ENCODE measurements at regions not wholly inside any gene's neighbourhood (a gene's known extent, or its start where the extent isn't known, plus 50 kb on each side); places are given as distances from the start of the nearest gene placed in this dataset.
A peak's percentile ranks its signal among the peaks of the same experiment; 100 is the strongest.
"Not testable (repeated sequence)": the region's sequence is repeated elsewhere in the genome, so short reads cannot be mapped to it uniquely, and the experiment has no call there.

DNA sequence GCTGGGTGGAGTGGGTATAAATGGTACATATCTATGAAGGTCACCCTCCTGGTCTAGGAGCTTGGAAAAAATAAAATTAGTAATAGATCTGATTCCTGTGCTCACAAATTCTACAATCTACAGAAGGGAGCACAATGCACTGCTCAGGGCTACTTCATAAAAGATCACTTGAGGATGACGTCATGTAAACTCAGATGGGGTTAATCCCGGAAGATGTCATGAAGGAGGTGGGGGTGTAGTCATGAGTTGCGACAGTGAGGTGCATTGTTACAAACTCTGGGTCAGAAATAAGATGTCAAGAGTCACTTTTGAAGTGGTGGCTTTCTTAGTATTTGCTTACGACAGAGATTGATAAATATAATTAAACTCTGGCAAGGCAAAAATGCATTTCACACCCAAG, 68.2 kb downstream of the LHX9 start:
- DNase-seq (ENCODE audit: low read depth), result no peak

DNA sequence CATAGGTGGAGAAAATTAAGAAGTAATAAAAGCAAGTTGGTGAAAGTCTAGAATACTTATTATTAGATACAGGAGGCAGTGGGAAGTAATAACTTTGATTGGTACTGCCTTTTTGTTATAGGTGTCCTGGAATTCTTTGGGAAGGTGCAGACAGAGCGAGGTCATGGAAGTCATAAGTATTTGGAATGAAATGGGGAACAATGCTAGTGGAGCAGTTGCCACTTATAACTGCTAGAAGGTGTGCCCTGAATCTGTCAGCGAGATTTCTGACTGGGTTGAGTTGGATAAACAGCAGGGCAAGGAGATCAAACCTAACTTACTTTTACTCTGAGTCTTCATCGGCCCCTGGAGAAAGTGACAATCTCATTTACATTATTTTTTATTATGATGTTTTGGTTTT, 69.6 kb downstream of the LHX9 start:
- DNase-seq (ENCODE audit: low read depth), result no peak

DNA sequence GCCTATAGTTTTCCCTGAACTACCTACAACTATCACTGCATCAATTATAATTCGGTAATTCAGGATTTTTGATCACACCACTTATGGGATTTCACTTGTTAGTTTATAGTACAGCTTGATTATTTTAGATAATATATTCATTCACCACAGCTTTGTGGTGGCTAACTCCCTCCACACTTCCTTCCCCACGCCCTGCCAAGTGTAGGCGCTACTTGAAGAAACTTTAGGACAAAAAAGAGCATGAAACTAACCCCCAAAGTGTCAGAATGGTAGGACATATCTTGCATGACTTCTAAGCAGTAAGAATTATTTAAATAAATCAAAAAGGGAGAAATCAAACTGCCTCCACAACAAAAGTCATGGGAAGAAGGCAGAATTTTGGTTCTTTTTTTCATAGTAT, 70.1 kb downstream of the LHX9 start:
- no peak for DNase-seq (ENCODE audit: low read depth)

GRCh38 chr1:197988581-197988980, 71.4 kb downstream of the LHX9 start:
- DNase-seq (ENCODE audit: low read depth), result not testable (repeated sequence)

- no peak for DNase-seq (ENCODE audit: low read depth)
Measured at GRCh38 chr1:197989058-197989457, 71.9 kb downstream of the LHX9 start.

GRCh38 chr1:197991594-197991993, 74.4 kb downstream of the LHX9 start:
- no peak for DNase-seq (ENCODE audit: low read depth)

DNA sequence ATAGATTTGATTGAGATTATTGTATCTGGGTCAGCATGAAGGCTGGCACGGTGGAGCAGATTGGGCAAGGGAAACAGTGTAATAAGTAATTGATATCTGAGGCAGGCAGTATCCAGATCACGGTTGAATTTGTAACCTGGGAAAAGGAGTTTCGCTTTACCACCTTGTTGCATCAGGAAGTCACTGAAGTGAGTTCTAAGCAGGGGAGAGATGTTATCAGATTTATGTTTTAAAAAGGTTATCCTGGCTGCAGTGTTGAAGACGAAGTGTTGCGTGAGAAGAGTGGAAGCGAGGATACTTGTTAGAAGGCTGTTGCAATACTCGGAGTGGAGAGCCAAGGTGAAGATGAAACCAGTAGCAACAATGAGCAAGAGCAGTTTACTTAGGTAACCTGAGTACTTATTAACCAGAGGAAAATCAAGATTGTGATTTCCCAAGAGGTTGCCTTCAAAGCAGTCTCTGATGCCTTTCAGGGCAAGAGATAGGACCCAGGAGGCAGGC, 77.8 kb downstream of the LHX9 start:
- DNase-seq (ENCODE audit: low read depth), result no peak

- no peak for DNase-seq (ENCODE audit: low read depth)
Measured at GRCh38 chr1:197995408-197996258, 78.5 kb downstream of the LHX9 start.

DNA sequence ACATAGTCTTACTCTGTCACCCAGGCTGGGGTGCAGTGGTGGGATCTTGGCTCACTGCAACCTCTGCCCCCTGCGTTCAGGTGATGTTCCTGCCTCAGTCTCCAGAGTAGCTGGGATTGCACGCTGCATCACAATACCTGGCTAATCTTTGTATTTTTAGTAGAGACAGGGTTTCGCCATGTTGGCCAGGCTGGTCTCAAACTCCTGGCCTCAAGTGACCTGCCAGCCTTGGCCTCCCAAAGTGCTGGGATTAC, 79.0 kb downstream of the LHX9 start:
- not testable (repeated sequence) for DNase-seq (ENCODE audit: low read depth)

DNA sequence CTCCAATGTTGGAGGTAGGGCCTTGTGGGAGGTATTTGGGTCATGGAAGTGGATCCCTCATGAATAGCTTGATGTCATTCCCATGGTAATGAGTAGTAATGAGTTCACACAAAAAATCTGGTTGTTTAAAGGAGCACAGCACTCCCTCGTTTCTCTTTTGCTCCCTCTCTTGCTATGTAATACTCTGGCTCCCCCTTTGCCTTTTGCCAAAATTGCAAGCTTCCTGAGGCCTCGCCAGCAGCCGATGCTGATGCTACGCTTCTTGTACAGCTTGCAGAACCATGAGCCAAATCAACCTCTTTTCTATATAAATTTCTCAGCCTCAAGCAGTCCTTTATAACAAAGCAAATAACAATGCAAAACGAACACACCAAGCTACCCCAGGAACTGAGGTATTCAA, 80.9 kb downstream of the LHX9 start:
- no peak for DNase-seq (ENCODE audit: low read depth)

DNA sequence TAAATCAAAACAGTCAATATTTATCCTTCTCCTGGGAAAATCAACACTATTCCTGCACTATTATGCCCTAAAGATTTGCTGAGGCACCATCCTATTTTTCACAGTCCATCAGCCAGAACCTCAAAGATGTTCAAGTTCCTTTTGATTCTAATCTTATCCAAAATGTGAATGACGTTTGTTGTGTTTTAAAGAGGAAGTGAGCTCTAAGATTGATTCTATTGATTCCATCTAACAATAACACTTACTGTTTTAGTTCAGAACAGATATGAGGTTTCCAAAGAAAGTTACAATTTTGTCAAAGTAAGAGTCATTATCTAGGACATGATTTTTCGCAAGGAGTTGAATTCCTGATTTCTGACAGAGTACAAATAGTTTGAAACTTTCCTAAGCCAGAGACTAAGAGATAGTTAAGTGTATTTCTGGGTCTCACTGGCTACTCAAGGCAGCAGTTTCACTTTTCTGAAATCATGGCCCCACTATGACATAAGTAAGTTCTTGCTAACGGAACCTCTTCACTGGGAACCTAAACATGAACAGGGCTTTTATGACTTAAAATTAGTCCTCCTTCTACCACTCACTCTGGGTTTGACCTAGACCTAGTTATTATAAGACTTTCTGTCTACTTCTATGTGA, 84.7 kb downstream of the LHX9 start:
- no peak for DNase-seq (ENCODE audit: low read depth)

- DNase-seq (ENCODE audit: low read depth), result no peak
Measured at GRCh38 chr1:198003468-198003867, 86.3 kb downstream of the LHX9 start.

DNA sequence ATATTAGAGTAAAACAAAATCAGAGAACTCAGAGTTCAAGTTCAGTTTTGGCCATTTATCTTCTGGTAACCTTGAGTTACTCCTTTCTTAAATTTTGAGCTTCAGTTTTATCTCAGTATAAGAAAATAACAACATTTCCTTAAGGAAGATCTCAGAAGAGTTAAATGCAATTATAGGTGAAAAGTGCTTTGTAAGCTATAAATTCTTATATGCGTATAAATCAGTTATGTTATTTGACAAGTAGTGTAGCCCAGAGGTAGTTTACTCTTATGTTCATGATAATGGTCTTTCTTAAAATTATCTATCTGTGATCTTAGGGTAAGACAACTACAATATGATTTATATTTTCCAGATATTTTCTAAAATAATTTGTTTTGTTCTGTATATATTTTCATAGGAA, 89.8 kb downstream of the LHX9 start:
- no peak for DNase-seq (ENCODE audit: low read depth)

DNA sequence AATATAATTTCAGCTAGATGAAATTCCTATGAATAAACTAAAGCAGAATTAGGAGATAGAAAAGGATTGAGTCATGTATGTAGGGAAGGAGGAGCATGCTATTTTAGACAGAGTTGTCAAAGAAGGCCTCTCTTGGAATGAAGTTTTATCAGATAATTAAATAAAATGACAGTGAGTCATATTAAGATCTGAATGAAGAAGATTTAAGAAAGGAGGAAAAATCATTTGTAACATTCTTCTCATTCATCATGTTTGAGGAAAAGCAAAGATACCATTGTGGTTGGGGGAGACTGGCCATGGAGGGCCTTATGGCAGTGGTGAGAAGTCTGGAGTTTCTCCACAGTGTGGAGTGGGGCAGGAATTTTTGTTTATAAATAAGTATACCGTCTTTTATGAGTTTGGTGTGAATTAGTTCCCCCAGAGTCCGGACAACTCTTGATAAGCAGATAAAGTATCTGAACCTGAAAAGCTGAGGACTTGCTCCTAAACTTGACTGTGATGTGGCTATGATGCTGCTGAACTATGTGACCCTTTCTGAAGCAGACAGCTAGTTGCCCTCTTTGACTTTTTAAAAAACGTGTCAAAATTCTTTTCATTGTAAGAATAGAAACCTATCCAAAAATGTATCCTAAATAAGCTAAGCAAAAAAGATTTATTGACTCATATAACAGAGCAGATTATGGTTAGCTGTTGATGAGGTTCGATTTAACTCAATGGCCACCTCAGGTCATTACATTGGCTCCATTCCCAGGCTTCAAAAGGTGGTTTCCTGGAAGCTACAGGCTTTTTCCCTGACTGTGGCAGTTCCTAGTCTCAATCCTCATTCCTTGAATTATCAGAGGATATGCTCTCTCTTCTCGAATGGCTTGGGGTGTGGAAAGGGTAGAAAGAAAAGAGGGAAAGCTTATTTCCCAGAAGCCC, 90.8 kb downstream of the LHX9 start:
- DNase-seq (ENCODE audit: low read depth), result no peak

DNA sequence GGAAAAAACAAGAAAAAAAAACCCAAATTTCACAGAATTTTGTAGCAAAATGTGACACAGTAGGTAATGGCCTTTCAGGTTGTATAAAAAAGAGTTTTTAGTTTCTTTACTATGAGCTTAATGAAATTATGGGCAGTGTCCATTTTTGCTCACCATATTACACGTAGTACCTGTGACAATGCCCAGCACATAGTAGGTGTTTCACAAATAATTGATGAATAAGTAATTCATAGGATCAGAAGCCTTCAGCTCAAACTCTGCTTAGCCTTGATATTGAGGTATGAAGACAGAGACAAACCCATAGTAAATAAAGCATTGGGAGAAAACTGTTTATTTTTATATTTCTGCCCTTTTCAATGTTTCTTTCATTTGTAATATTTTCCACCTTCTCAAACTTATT, 97.2 kb downstream of the LHX9 start:
- no peak for DNase-seq (ENCODE audit: low read depth)

- DNase-seq (ENCODE audit: low read depth), result no peak
Measured at GRCh38 chr1:198015309-198015708, 98.1 kb downstream of the LHX9 start.

DNA sequence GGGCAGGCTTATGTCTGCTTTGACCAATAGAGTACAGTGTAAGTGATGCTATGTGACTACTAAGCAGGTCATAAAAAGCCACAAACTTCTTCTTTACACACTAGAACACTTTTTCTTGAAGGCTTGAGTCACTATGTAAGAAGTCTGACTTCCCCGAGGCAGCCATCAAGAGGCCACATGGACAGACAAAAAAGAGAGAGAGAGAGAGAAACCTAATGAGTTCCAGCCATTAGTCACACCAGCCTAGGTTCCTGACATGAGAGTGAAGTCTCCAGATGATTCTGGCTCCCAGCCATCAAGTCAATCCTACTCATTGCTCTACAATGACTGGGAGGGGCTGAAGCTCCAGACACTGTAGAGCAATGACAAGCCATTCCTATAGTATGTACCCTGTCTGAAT, 101.4 kb downstream of the LHX9 start:
- peak; percentile 98 for DNase-seq (ENCODE audit: low read depth)

DNA sequence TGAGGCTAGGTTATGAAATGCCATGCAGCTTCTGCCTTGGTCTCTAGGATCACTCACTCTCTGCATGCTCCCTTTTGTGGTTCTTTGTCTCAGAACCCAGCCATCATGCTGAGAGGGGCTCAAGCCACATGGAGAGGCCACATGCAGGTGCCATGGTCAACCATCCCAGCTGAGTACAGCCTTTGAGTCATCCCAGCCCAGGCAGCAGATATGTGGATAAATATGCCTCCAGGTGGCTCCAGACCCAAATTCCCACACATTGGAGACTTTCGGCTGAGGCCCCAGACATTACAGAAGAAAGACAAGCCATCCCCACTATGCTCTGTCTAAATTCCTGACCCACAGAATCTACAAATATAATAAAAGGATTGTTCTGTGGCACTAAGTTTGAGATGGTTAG, 102.0 kb downstream of the LHX9 start:
- DNase-seq (ENCODE audit: low read depth), result peak; percentile 15

- DNase-seq (ENCODE audit: low read depth), result no peak
Measured at GRCh38 chr1:198024336-198024735, 107.2 kb downstream of the LHX9 start.

DNA sequence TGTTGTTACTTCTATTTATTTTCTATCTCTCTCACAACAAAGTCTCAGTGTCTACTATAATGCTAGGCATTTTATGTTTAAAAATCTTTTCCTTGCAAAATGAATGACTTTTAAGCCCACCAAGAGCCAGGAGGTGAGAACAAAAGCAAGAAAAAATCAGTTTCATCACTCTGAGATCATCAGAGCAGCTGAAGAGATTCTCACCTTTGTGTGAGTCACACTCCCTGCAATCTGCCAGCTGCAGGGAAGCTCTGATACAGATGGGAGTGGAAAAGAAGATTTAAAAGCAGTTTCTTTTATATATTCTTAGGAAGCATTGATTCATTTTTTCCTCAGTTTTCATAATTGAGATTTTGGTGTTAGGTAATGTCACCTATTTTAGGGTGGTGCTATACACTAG, 107.6 kb downstream of the LHX9 start:
- DNase-seq (ENCODE audit: low read depth), result peak; percentile 52

DNA sequence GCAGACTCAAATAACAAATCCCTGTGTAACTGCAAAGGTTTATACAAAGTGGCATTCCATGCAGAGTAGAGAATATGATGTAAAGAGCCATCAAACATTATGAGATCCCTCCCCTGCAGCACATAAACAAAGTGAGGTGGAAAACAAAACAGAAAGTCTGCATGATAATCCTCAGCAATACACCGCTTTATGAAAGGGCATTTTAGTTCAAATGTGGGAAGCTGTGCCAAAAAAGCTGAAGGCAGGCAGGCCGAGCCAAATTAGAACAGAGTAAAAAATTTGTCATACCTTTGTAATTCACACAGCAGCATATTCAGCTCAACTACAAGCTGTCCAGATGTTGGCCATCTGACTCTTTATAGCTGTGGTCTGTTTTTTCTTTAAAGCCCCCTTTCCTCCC, 113.5 kb downstream of the LHX9 start:
- DNase-seq (ENCODE audit: low read depth), result no peak

GRCh38 chr1:198031086-198031485, 113.9 kb downstream of the LHX9 start:
- DNase-seq (ENCODE audit: low read depth), result no peak

Measured in HT1080 (cell line).